NCI-H1105 treated with DMSO at 0.1 percent for 48 hours (cell line): ENCODE measurements at regions not wholly inside any gene's neighbourhood (a gene's known extent, or its start where the extent isn't known, plus 50 kb on each side); places are given as distances from the start of the nearest gene placed in this dataset.
"Not testable (repeated sequence)": the region's sequence is repeated elsewhere in the genome, so short reads cannot be mapped to it uniquely, and the experiment has no call there.

Experiments
- DNase-seq: peaks from one replicate; lab custom pipeline; 2025; lab: John Stamatoyannopoulos, UW

GRCh38 chr21:32884062-32884461, 112.5 kb upstream of the PAXBP1 start:
- DNase-seq: no peak

DNA sequence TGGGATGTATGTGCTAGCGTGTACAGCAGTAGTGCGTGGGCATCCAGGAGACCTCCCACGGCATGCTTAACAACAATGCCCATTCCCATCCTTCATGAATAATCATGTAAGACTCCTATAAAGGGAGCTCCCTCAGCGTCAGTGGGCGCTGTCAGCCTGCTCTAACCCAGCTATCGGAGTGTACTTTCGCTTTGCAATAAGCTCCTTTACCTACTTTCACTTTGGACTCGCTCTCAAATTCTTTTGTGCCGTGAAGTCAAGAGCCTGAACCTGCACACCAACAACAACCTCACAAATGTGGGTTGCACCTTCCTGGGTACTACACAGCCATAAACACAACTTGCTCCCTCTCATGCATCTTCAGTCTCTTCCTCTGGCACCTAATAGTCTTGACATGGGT, 114.8 kb upstream of the PAXBP1 start:
- no peak for DNase-seq

DNA sequence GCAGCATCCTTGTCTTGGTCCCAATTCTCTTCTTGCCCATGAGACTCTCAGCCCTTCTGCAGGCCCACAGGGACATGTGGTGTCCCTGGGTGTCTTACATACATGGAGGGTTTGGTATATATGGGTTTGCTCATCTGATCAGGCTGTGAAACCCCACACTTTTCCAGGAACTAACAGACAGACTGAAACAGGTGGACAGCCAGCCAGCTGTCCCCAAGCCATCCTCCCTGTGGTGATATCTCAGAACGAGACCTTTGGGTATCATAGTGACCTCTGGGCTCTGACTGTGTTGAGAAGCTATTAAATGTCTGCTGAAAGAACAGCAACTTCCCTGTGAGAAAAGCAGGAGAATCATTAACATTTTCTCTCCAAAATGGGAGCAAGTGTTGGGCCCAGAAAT, 115.5 kb upstream of the PAXBP1 start:
- no peak for DNase-seq

DNA sequence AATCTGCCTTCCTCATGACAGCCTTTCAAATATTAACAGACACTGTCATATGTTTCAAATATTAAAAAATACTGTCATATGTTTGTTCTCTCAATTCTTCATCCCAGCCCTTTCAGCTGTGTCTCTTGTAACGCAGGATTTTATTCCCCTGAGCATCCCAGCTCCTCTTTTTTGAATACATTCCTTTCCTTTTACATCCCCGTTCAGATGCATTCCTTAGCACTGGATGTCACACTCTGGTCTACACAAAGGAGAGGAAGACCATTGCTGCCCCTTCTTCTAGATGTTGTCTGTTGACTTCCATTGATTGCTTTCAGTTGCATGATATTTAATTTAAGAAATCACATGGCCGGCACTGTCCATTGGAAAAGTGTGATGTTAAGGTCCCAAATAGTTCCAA, 117.4 kb upstream of the PAXBP1 start:
- DNase-seq: no peak

DNA sequence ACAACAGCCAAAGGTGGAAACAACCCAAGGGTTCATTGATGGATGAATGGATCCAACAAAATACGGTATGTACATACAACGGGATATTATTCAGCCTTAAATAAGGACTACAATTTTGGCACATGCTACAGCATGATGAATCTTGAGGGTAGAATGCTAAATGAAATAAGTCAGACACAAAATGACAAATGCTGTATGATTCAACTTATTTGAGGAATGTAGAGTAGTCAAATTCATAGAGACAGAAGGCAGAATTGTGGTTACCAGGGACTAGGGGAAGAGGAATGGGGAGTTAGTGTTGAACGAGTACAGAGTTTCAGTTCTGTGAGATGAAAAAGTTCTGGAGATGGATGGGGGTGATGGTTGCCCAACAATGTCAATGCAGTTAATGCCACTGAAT, 118.0 kb upstream of the PAXBP1 start:
- no peak for DNase-seq

DNA sequence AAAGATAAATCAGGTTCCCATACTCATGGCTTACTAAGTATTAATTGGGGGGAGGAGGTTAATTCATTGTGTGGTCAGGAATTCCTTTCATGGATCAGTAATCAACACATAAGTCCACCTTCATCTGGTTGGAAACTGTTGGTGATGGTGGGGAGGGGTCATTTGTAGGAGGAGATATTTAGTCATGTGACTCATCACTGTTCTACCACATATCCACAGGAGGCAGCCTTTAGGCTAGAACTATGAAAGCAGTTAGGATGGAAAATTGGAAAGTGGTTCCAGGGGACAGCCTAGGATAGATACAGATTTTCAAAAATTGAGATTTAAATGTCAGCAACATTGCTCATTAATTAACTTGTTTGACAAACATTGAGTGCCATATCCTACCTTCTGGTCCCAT, 122.8 kb upstream of the PAXBP1 start:
- no peak for DNase-seq

DNA sequence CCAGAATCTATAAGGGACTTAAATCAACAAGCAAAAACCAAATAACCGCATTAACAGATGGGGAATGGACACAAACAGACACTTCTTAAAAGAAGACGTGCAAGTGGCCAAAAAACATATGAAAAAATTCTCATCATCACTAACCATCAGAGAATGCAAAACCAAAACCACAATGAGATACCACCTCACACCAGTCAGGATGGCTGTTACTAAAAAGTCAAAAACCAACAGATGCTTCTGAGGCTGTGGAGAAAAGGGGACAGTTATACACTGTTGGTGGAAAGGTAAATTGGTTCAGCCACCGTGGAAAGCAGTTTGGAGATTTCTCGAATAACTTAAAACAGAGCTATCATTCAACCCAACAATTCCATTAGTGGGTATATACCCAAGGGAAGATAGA, 124.9 kb upstream of the OLIG2 start:
- no peak for DNase-seq

- DNase-seq: no peak
Measured at GRCh38 chr21:32907521-32907920, 118.2 kb upstream of the OLIG2 start.

DNA sequence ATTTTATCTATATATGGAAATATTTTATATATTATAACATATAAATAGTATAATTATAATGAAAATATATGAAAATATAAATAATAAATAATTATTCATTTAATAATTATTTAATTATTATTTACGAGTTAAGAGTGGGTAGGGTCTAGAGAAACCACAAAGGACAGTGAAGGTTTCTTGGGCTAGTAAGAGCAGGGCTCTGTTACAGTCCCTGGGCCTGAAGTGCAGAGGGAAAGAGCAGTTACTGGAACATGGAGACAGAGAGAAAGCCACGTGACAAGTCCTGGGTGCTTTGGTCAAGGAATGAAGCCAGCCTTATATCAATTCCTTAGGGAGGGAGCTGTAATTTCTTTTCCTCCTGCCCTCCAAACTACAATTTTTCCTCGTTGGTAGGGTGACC, 117.2 kb upstream of the OLIG2 start:
- DNase-seq: no peak

DNA sequence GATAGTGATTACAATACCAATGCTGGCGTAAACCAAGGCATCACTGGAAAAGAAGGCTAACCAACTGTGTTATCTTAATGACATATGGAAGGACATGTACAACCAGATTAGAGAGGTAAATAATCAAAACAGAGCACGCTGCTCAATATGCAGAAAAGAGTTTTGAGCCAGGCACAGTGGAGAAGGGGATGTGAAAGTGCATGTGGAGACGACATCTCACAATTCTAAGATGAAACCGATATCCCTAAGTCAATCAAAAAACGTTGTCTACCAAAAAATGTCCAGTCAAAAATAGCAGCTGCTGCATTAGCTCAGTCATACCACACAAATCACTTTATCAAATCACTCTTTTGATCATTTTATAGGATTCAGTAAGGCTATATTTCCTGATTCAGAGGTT, 116.3 kb upstream of the OLIG2 start:
- no peak for DNase-seq

DNA sequence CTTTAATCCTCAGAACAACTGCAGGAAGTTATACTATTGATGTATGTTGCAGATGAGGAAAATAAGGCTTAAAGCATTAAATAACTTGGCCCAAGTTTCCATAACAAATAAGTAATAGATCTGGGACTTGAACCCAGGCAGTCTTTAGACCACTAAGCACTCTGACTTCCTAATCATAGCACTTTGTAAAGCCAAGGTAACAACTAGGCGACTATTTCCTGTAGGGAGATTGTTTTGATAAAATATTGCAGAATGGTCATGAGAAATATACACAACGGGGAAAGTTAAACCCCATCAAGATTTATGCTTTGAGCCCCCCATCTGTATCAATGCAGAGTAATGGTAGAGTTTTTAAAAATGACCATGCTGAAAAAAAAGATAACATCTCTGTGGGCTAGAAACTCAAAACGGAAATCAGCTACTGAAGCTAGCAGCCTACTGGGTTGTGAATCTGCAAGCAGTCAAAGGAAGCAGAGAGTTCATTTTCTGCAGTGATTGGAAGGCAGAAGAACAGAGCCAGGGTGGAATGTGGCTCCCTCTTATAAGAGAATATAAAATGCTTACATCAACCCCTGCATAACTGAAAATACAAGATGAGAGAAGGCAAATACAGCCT, 111.2 kb upstream of the OLIG2 start:
- no peak for DNase-seq

DNA sequence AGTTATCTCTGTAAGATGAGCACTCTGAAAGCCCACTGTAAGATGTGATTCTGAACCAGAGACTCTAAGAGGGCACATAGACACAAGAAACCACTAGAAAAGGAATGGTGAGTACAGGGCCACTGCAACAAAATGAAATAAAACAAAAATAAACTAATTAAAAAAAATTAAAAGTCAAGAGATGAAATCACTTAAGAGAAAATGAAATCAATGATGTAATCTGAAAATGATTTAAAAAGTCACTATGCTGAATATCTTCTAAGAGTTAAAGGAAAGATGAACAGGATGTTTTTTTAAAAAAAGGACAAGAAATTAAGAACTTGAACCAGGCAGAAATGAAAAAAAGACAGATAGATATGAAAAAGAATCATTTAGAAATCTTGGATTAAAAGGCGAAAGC, 110.6 kb upstream of the OLIG2 start:
- no peak for DNase-seq

GRCh38 chr21:32916088-32916487, 109.6 kb upstream of the OLIG2 start:
- no peak for DNase-seq

DNA sequence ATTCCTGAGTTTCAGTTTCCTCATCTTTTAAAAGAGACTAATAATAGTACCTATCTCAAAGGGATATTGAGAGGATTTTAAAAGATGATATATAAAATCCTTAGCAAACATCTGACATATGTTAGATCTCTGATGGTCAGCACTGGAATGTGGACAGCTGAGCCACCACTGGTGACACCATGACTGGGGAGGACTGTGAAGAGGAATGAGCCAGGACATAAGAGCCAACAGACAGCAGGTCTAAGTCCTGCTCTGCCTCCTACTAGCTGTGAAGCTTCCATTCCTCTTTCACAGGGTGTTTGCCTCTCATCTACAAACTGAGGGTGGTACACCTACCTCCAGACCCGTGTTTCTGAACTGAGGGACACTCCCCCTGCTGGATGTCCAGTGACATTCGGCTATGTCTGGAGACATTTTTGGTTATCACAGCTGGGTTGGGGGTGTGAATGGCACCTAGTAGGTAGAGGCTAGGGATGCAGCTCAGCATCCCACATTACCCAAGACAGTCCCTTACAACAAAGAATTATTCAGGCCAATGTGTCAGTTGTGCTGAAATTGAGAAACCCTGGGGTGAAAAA, 109.1 kb upstream of the OLIG2 start:
- no peak for DNase-seq

DNA sequence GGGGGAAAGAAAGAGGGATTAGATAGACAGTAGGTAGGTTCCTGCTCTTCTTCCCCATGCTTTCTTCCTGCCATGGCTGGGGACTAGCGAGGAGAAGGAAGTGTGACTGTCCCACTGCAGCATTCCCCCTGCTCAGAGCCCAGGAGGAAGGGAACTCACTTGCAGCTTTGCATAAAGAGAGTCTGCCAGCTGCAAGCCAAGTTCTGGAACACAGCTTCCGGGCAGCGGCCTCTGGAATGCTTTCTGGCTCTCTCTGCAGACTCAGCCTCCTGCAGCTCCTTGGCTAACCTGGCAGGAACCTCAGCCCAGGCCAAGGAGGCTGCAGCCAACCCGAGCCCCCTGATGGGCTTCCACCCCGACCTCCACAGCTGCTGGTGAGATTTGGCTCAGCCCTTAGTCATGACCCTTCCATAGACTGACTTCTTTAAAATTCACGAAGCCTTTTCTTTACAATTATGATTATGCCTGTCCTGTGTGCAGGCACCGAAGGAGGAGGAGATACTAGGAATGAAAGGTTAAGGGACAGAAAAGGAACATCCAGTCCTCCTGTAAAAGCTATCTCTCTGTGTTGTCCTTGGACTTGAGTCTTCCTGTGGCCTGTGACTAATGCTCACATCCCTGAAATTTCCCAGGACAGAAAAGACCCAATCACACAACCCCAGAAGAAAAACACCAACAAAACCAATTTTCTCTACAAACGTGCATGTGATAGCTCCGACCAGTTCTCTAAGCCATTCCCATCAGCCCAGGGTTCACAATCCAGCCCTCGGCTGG, 108.2 kb upstream of the OLIG2 start:
- DNase-seq: no peak

GRCh38 chr21:32918478-32919120, 107.1 kb upstream of the OLIG2 start:
- DNase-seq: no peak

DNA sequence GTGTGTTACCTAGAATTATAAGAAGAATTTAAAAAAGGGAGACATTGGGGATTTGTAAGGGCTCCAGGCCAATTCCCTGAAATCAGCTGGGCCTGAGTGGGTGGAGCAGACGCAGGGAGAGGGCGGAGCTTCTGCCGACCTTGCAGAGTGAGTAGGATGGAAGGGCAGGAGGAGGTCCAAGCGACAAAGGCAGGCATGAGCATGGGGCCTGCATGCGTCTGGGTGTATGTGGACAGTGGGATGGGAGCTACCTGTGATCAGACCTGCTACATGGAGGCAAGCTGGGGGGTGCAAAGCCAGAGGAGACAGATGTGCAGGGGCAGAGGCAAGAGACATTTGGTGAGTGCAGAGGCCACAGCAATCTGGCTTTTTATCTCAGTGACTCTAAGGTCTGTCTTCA, 105.3 kb upstream of the OLIG2 start:
- DNase-seq: no peak

- DNase-seq: no peak
Measured at GRCh38 chr21:32921632-32922230, 104.0 kb upstream of the OLIG2 start.

DNA sequence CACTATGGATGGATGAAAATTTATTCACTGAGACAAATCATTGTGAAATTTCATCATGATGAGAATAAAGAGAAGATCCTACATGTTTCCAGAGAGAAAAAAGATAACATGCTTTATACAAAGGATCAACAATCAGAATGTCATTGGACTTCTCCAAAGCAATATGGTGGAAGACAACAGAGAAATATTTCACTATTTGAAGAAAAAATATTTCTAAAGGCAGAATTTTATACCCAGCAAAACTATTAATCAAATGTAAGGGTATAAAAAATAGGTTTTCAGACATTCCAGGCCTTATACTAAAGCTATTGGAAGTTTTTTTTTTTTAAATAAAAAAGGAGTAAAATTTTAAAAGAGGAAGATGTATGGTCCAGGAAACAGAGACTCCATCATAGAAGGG, 100.6 kb upstream of the OLIG2 start:
- DNase-seq: no peak

DNA sequence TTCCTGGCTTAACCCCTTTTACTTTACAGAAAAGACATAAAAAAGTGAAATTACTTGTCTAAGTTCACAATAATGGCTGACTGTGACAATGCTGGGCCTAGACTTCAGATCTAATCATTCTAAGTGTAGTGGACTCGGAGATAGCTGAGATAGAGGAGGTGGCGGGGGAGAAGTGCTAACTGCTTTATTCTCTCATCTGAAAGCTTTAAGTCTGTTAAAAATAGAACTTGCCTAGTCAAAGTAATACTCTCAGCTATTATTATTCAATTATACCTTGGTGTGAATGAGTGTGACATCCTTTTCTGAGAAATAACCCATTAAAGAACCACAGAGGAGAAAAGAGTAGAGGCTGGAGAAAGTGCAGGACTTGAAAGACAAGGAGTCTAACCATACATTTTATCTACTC, 96.1 kb upstream of the OLIG2 start:
- no peak for DNase-seq

- DNase-seq: no peak
Measured at GRCh38 chr21:32930673-32931072, 95.1 kb upstream of the OLIG2 start.

- DNase-seq: not testable (repeated sequence)
Measured at GRCh38 chr21:32934068-32934467, 91.7 kb upstream of the OLIG2 start.

DNA sequence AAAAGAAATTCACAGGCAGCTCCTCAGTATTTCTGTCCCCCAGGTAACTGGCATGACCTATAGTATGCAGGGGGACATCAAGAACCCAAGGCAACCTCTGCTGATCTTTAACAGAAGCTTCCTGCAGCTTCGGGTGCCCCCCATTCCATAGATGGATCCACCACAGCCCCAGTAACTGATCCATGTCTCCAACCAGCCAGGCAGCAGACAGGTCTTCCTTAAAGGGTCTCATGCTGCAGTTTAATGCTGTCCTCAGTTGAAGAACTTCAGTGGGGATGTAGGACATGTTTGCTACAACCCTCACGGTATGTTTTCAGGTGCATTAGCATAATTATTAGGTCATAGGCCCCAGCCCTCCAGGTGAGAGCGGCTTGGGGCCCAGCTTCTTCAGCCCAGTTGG, 90.9 kb upstream of the OLIG2 start:
- no peak for DNase-seq
